Activated T-cell treated with anti-CD3 and anti-CD28 coated beads, Interleukin-2, amount 50 U/mL, for 72 hours (primary cell): ENCODE measurements at regions not wholly inside any gene's neighbourhood (a gene's known extent, or its start where the extent isn't known, plus 50 kb on each side); places are given as distances from the start of the nearest gene placed in this dataset.
"Not testable (repeated sequence)": the region's sequence is repeated elsewhere in the genome, so short reads cannot be mapped to it uniquely, and the experiment has no call there.

Experiments
- ATAC-seq, 2 donors: fragments of 150-1000 bp; cut with Tn5 transposase; replicated peaks in 1 of 2; 2 replicates each; pipeline ENCODE4 v1.10.0; 2021; ENCODE audit warnings: moderate library complexity in 2 of 2, mild to moderate bottlenecking in 1 of 2
- DNase-seq, 2 donors: peaks; one replicate each; pipeline ENCODE4 v3.0.0; 2021 to 2022; ENCODE audit warnings: mixed read lengths in 1 of 2
- H3K27ac Mint-ChIP-seq: one replicate; pipeline ENCODE4 v1.8.0; 2022; ENCODE audit warnings: mild to moderate bottlenecking, moderate library complexity, mixed read lengths
- H3K27me3 Mint-ChIP-seq: one replicate; pipeline ENCODE4 v1.8.0; 2022; ENCODE audit warnings: low read depth, mixed read lengths
- H3K36me3 Mint-ChIP-seq, 2 donors: one replicate each; pipeline ENCODE4 v1.8.0; 2022; ENCODE audit warnings: mixed read lengths in 2 of 2, mild to moderate bottlenecking in 1 of 2; ENCODE audit not compliant: insufficient read depth in 2 of 2
- H3K4me1 Mint-ChIP-seq: one replicate; pipeline ENCODE4 v1.8.0; 2022; ENCODE audit warnings: low read depth, mixed read lengths
- H3K4me3 Mint-ChIP-seq, 2 donors: one replicate each; pipeline ENCODE4 v1.8.0; 2022; ENCODE audit warnings: mild to moderate bottlenecking in 2 of 2, mixed read lengths in 2 of 2, moderate library complexity in 2 of 2
- H3K9me3 Mint-ChIP-seq, 2 donors: one replicate each; pipeline ENCODE4 v1.8.0; 2022; ENCODE audit warnings: mixed read lengths in 2 of 2

DNA sequence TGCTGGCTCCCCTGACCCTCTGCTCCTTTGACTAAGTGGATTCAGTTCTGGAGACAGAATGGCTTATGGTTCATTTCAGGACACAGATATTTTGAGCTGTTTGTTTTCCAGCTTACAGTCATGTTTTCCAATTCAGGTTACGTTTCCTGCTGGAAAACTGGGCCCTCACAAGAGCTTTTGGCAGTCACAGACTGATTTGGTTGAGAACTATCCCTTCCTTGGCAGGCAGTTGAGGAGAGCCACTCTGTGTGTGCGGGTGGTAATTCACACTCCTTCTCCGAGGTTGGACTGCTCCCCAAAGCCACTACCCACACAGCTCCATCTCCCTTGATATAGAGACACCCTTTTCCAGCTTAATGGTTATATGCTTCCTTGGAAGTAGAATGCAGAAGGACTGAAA lies 534.5 kb downstream of the TMEM38B start:
- H3K36me3 Mint-ChIP-seq = no peaks in the 10 kb centered on the region
- H3K4me3 Mint-ChIP-seq = no peak overlapping the region
- H3K4me1 Mint-ChIP-seq = no peaks in the 10 kb centered on the region
- peaks cover 8 to 26% of the 10 kb centered on the region in 2 donors for H3K9me3 Mint-ChIP-seq
- H3K27me3 Mint-ChIP-seq = no peaks in the 10 kb centered on the region
- no peak overlapping the region for H3K27ac Mint-ChIP-seq
- DNase-seq (no peak), ATAC-seq (no peak)

DNA sequence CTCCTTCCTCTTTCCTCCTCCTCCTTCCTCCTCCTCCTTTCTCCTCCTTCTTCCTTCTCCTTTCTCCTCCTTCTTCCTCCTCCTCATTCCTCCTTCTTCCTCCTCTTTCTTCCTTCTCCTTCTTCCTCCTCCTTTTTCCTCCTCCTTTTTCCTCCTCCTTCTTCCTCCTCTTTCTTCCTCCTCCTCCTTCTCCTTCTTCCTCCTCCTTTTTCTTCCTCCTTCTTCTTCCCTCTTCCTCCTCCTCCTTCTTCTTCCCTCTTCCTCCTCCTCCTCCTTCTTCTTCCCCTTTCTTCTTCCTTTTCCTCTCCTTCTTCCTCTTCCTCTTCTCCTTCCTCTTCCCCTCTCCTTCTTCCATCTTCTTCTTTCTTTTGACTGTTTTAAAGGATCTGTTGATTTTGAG lies 538.8 kb downstream of the TMEM38B start:
- Mint-ChIP-seq H3K36me3 (no peaks in the 10 kb centered on the region), H3K27me3 (no peaks in the 10 kb centered on the region), H3K4me3 (no peak overlapping the region), H3K4me1 (no peaks in the 10 kb centered on the region), H3K27ac (no peak overlapping the region), H3K9me3 (peaks cover 7 to 15% of the 10 kb centered on the region in 2 donors)
- ATAC-seq (no peak), DNase-seq (no peak)

DNA sequence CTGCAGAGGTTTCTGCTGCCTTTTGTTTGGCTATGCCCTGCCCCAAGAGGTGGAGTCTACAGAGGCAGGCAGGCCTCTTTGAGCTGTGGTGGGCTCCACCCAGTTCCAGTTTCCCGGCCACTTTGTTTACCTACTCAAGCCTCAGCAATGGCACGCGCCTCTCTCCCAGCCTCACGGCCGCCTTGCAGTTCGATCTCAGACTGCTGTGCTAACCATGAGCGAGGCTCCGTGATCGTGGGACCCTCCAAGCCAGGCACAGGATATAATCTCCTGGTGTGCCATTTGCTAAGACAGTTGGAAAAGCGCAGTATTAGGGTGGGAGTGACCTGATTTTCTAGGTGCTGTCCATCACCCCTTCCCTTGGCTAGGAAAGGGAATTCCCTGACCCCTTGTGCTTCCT lies 566.6 kb downstream of the TMEM38B start:
- H3K27me3 Mint-ChIP-seq, H3K4me3 Mint-ChIP-seq: not testable (repeated sequence)

DNA sequence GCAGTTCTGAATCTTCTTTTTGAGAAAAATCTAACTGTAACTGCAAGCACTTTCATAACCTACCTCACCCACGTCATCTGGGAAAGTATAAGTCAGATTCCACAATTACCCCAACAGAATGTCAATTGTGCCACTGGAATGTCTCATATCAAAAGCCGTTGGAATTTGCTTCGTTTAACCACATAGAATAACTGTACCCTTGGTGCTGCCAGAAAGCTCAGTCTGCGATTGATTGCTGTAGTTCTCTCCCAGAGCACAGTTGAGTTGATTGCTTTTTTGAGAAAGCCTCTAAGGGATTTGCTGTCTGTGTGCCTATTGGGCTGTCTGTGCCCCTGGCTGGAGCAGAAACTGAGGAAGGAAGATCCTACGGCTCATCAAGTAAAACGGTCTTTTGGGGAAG lies 583.6 kb downstream of the TMEM38B start:
- ATAC-seq (no peak), DNase-seq (no peak)
- H3K27ac Mint-ChIP-seq = no peak overlapping the region
- peaks cover 4 to 9% of the 10 kb centered on the region in 2 donors for H3K9me3 Mint-ChIP-seq
- H3K4me1 Mint-ChIP-seq = no peaks in the 10 kb centered on the region
- H3K27me3 Mint-ChIP-seq = no peaks in the 10 kb centered on the region
- H3K4me3 Mint-ChIP-seq = no peak overlapping the region
- no peaks in the 10 kb centered on the region for H3K36me3 Mint-ChIP-seq

More for the DNA sequence above, 566.6 kb downstream of the TMEM38B start:
- DNase-seq, H3K36me3 Mint-ChIP-seq, ATAC-seq, H3K4me1 Mint-ChIP-seq, H3K9me3 Mint-ChIP-seq, H3K27ac Mint-ChIP-seq: not testable (repeated sequence)

DNA sequence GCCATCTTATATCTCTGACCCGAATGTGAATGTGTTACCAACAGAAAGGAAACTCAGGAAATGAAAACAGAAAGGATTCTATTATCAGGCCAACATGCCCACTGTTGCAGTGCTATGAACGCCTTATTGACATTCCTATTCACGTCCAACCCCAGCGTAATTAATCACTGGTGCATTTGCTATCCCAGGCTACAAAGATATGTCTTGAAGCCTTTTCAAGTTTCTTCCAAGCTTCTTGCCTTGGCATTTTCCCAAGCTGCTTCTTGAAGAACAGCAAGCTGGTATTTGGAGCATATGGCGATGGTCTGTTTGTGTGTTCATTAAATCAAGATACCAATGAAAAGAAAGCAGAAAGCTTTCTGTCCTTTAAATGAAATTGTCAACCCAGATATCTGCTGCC lies 579.2 kb upstream of the ZNF462 start:
- no peak overlapping the region for H3K4me3 Mint-ChIP-seq

DNA sequence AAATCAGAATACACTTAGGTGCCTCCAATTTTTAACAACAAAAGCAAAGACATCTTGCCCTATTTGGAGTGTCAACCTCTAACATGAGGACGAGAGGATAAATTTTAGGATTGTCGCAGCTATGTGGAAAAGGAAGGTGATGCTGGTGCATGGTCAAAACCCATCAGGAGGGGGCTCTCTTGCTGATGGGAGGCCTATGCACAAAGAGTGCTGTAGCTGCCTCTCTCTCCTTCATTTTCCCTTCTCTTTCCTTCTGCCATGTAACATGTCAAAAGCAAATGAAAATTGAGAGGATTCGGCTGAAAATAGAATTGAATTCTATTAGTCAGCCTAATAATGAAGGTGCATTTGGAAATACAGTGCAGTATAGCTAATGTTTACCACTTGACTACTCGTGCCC lies 578.7 kb upstream of the ZNF462 start:
- H3K27me3 Mint-ChIP-seq = no peaks in the 10 kb centered on the region
- no peak overlapping the region for H3K4me3 Mint-ChIP-seq
- H3K36me3 Mint-ChIP-seq = no peaks in the 10 kb centered on the region
- no peak overlapping the region for H3K27ac Mint-ChIP-seq
- H3K4me1 Mint-ChIP-seq = no peaks in the 10 kb centered on the region
- DNase-seq (no peak), ATAC-seq (no peak)
- H3K9me3 Mint-ChIP-seq = peaks cover 0 to 14% of the 10 kb centered on the region in 2 donors

More for the DNA sequence above, 579.2 kb upstream of the ZNF462 start:
- no peak overlapping the region for H3K27ac Mint-ChIP-seq
- no peaks in the 10 kb centered on the region for H3K4me1 Mint-ChIP-seq
- H3K27me3 Mint-ChIP-seq = no peaks in the 10 kb centered on the region
- ATAC-seq = no peak
- no peaks in the 10 kb centered on the region for H3K36me3 Mint-ChIP-seq
- peaks cover 0 to 12% of the 10 kb centered on the region in 2 donors for H3K9me3 Mint-ChIP-seq
- no peak for DNase-seq

DNA sequence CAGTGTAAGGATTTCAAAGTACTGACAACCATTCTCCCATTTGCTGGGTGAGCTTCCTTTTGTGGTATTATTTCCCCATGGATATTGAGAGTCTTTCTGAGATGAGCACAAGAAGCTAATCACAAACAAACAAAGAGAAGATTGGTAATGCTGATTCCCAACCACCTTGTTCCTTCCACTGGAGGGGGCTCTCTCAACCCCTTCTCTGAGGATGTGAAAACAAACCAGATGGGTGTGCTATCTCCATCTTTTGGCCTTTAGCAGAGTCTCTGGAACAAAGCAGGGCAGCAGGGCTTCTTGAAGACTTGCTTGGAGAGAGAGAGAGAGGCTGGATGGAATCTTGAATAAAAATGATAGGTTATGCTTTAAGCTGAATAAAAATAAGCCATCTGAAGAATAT lies 576.7 kb upstream of the ZNF462 start:
- no peak for DNase-seq
- H3K27ac Mint-ChIP-seq = no peak overlapping the region
- H3K36me3 Mint-ChIP-seq = no peaks in the 10 kb centered on the region
- no peak overlapping the region for H3K4me3 Mint-ChIP-seq
- no peaks in the 10 kb centered on the region for H3K4me1 Mint-ChIP-seq
- ATAC-seq = no peak
- H3K27me3 Mint-ChIP-seq = no peaks in the 10 kb centered on the region
- H3K9me3 Mint-ChIP-seq = peaks cover 2 to 10% of the 10 kb centered on the region in 2 donors

DNA sequence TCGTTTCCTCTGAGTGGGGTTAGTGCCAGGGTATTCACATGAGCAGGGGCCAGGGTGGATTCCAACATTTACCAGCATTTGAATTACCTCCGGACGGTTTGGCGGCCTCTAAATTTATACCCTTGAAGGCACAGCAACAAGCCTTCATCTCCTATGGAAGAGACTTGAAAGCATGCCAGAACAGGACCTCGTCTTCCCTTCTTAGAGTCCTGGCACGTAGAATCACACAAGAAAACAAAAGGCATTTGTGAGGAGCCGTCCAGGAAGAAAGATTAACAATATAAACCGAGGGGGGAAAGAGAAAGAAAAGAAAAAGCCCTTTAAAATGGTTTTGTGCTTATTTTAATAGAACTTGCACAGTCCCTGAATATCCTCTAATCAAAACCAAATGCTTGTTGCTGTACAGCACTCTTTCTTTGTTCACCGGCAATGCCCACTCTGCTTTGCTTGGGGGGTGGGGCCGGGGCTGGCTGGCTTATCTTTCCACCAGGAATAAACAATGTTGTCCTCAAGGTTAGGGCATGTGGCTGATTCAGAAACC lies 575.8 kb upstream of the ZNF462 start:
- Mint-ChIP-seq H3K4me3 (no peak overlapping the region), H3K36me3 (no peaks in the 10 kb centered on the region), H3K27me3 (no peaks in the 10 kb centered on the region), H3K9me3 (peaks cover 2 to 9% of the 10 kb centered on the region in 2 donors), H3K4me1 (no peaks in the 10 kb centered on the region), H3K27ac (no peak overlapping the region)
- DNase-seq (no peak), ATAC-seq (no peak)

DNA sequence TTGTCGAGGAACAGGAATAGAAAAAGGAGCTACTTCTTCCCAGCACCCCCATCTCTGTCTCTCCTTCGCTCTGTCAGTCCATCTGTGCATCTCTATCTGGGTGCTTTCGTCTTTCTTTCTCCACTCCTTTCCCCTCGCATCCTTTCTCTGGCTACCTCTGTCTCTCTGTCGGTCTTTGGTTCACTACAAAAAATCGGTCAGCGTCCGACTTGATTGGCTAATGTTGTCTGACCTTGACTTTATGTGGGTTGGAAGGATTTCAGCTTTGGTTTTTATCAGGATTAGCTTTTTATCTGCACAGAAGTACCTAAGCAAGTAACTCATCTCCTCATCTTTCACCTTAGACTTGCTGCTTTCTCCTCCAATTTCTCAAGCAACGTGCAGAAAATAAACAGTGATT lies 575.2 kb upstream of the ZNF462 start:
- Mint-ChIP-seq H3K27ac (no peak overlapping the region), H3K4me3 (no peak overlapping the region), H3K27me3 (no peaks in the 10 kb centered on the region), H3K9me3 (peaks cover 2 to 9% of the 10 kb centered on the region in 2 donors), H3K36me3 (no peaks in the 10 kb centered on the region), H3K4me1 (no peaks in the 10 kb centered on the region)
- ATAC-seq (no peak), DNase-seq (no peak)

DNA sequence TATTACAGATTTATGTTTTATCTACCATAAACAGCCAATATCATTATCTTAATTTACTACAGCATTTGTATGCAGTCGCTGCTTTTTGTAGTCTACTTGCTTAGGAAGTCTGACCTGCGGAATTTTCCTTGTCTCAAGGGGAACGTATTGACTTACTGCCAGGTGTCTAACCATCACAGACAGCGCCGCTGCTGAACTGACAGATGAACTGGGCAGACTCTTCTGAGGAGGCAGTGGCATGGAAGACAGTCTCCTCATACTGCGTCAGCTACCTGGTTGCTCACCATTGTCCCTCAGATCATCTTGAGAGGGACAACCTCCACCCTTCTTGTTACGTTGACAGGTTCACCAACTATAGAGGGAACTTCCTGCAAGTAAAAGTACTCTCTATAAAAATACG lies 574.3 kb upstream of the ZNF462 start:
- Mint-ChIP-seq H3K27me3 (no peaks in the 10 kb centered on the region), H3K9me3 (peaks cover 2 to 6% of the 10 kb centered on the region in 2 donors), H3K36me3 (no peaks in the 10 kb centered on the region), H3K4me3 (no peak overlapping the region), H3K4me1 (no peaks in the 10 kb centered on the region), H3K27ac (no peak overlapping the region)
- DNase-seq (no peak), ATAC-seq (no peak)

DNA sequence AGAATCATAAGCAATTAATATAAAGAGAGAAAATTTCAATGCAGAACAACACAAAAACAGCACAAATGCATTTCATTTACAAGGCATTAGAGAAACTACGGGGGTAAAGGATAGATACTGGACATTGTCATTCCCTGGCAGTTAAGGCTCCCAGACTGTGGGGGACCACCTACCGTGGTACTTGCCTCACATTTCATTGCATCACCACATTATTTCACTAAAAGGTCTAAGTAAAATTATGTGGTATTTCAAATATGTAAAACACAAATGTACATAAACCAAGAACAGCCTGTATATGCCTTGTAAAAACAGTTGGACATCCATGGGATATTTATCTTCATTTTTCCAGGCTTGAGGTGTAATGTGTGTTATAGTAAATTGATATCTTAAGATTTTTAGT lies 571.2 kb upstream of the ZNF462 start:
- DNase-seq (no peak), ATAC-seq (no peak)
- H3K4me3 Mint-ChIP-seq = no peak overlapping the region
- H3K4me1 Mint-ChIP-seq = no peaks in the 10 kb centered on the region
- no peaks in the 10 kb centered on the region for H3K36me3 Mint-ChIP-seq
- H3K27me3 Mint-ChIP-seq = no peaks in the 10 kb centered on the region
- peaks cover 4 to 14% of the 10 kb centered on the region in 2 donors for H3K9me3 Mint-ChIP-seq
- no peak overlapping the region for H3K27ac Mint-ChIP-seq

DNA sequence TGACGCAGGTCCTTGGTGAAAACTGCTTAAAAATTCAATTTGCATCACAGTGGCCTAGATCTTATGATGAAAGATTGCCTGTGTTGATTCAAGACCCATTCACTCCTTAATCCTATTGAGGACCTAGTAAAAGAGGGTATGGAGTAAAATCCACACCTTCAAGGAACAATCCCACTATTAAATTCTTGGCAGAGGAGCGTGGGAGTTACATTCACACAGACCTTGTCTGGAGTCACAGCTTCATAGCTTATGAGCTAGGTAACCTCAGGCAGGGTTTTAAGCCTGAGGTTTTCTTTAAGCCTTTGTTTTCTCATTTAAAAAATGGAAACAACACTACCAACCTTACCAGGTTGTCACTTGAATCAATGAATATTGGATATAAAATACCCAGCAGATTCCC lies 566.5 kb upstream of the ZNF462 start:
- Mint-ChIP-seq H3K36me3 (no peaks in the 10 kb centered on the region), H3K27me3 (no peaks in the 10 kb centered on the region), H3K27ac (no peak overlapping the region), H3K4me3 (no peak overlapping the region), H3K9me3 (peaks cover 3 to 10% of the 10 kb centered on the region in 2 donors), H3K4me1 (no peaks in the 10 kb centered on the region)
- DNase-seq (no peak), ATAC-seq (no peak)

DNA sequence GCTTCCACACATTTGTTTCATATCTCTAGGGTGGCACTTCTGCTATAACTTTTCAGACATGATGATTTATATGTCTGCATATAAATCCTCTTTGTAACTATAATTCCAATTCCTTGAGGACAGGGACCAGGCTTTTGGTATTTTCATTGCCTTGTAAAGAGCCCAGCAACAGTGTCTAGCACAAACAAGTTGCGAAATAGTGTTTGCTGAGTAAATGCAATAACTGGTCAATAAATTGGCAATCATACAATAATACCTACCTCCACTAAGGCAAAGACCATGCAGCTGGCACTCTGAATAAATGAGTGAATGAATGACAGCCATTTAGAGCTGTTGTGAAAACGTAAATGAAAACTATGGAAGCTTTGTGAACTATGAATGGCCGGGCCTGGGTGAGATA lies 564.0 kb upstream of the ZNF462 start:
- no peaks in the 10 kb centered on the region for H3K27me3 Mint-ChIP-seq
- H3K9me3 Mint-ChIP-seq = peaks cover 3 to 14% of the 10 kb centered on the region in 2 donors
- no peak for ATAC-seq
- no peak overlapping the region for H3K27ac Mint-ChIP-seq
- no peaks in the 10 kb centered on the region for H3K36me3 Mint-ChIP-seq
- DNase-seq = no peak
- no peak overlapping the region for H3K4me3 Mint-ChIP-seq
- H3K4me1 Mint-ChIP-seq = no peaks in the 10 kb centered on the region

DNA sequence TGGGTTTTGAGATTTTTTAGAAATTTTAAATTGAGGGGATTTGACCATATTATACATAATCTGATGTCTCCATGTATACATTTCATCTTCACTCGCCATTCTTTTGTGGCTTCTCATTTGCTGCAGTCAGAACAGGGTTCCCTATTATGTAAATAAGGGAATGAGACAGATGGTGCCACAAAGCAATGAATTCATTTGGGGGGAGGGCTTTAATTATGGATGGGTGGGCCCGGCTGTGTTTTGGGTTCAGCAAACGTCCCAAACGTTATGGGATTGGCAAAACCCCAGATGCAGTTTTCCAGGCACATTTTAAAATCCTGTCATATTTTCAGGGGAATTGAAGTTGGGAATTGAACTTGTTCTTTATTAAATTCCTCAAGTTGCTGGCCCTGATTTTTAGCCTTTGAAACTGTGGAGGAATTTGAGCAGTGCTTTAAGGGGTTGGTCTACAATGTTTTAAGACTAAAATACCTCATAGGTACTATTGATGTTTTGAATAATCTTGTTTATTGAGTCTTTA lies 558.5 kb upstream of the ZNF462 start:
- no peaks in the 10 kb centered on the region for H3K27me3 Mint-ChIP-seq
- H3K27ac Mint-ChIP-seq = no peak overlapping the region
- peaks cover 3 to 14% of the 10 kb centered on the region in 2 donors for H3K9me3 Mint-ChIP-seq
- H3K4me1 Mint-ChIP-seq = peaks cover 8% of the 10 kb centered on the region
- H3K4me3 Mint-ChIP-seq = no peak overlapping the region
- DNase-seq (no peak), ATAC-seq (no peak)
- peaks cover 0 to 3% of the 10 kb centered on the region in 2 donors for H3K36me3 Mint-ChIP-seq
